ENCODE measurements at regions not wholly inside any gene's neighbourhood (a gene's known extent, or its start where the extent isn't known, plus 50 kb on each side); places are given as distances from the start of the nearest gene placed in this dataset.

DNA sequence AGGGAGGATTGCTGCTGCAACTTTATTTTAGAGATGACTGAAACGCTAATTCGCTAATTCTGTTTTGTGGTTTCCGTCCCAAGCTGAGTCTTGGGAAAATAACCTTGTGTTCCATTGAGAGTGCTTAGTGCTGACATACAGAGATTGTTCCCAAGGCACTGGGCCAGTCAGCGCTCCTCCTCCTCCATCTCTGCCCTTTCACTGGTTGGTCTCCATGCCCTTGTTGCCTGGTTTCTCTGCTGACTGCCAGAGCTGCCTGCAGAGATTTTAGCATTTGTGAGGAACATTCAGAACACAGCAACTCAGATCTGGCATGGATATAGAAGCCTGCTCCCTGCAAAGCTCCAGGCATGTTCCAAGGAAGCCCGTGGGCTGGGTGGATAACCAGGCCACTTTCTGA is 126.0 kb upstream of the IRX2 start:
- TF ChIP-seq CTCF (conservative IDR thresholded peaks at IDR 0.05 in 1 of 2, IDR thresholded peaks at IDR 0.05 in 1 of 2; ENCODE audit: low read depth in 1 of 2, low read length in 2 of 2) (no peak), EZH2 (IDR thresholded peaks at IDR 0.05; ENCODE audit: low read length, missing control alignments) (no peak)
